ENCODE measurements at regions not wholly inside any gene's neighbourhood (a gene's known extent, or its start where the extent isn't known, plus 50 kb on each side); places are given as distances from the start of the nearest gene placed in this dataset.

DNA sequence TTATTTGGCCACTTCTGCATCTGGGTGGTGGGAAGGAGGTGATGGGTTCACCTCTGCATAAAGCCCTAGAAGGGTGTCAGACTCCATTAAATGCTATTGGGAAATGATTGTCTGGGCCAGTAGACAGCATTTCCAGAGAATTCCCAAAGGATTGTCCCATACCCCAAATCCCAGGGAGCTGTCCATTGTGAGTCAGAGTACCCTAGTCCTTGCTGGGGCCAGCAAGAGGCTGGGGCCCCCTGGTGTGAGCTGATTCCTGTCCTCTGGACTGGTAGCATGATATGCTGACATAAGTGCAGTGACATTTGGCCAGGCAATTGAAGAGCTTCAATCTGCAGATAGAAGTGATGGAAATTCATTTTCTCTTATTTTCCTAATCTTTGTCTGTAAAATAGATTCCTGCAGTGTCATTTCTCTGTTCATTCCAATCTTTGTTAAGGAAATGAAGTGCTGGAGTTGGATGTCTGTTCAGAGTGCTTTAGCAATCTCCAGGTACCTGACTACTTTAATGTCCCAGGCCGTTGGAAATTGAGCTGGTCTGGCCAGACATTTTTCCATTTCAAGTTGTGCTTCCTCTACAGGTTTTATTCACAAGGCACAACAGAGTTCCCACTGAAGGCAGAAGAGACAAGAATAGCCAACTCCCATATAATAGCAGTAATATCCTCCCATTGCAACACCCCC lies 91.2 kb downstream of the RPLP1 start:
- TF ChIP-seq ZFX (IDR thresholded peaks at IDR 0.05; ENCODE audit: borderline replicate concordance) = no peak
- TF ChIP-seq, protein P1, sequence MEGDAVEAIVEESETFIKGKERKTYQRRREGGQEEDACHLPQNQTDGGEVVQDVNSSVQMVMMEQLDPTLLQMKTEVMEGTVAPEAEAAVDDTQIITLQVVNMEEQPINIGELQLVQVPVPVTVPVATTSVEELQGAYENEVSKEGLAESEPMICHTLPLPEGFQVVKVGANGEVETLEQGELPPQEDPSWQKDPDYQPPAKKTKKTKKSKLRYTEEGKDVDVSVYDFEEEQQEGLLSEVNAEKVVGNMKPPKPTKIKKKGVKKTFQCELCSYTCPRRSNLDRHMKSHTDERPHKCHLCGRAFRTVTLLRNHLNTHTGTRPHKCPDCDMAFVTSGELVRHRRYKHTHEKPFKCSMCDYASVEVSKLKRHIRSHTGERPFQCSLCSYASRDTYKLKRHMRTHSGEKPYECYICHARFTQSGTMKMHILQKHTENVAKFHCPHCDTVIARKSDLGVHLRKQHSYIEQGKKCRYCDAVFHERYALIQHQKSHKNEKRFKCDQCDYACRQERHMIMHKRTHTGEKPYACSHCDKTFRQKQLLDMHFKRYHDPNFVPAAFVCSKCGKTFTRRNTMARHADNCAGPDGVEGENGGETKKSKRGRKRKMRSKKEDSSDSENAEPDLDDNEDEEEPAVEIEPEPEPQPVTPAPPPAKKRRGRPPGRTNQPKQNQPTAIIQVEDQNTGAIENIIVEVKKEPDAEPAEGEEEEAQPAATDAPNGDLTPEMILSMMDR (IDR thresholded peaks at IDR 0.05) = no peak

DNA sequence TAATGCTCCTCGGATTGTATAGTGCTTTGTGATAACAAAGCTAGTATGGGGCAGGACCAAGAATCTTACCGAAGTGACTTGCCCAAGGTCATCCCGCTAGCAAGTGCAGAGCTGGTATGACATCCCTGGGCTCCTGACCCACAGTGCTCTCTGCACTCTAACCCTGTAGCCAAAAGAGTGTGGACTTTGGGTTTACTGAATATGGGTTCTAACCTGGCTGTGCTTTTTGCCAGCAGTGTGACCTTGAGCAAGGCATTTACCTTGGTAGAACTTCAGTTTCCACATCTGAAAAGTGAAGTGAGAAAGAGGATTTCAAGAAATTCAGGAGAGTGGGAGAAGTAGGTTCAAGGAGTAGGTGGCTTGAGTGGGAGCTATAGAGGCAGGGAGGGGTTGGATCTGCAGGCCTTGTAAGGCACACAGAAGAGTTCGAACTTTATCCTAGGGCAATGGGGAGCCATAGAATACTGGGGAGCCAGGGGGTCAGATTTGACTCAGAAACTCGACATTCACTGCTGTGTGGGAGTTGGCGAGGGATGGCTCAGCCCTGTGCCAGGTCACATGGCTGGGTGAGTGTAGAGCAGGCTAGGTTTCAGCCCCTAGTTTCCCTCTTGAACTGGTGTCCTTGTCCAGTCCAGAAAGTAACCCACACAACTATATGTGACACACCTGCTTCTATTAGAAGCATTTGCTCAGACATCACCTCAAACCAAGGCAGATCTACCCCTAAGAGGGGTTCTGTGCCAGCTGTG lies 91.9 kb downstream of the RPLP1 start:
- TF ChIP-seq ZFX (IDR thresholded peaks at IDR 0.05; ENCODE audit: borderline replicate concordance) = no peak
- TF ChIP-seq, protein P1 (IDR thresholded peaks at IDR 0.05) = no peak
- H3K27ac ChIP-seq = no peak overlapping the region

More for the DNA sequence above, 91.2 kb downstream of the RPLP1 start:
- H3K27ac ChIP-seq = no peak overlapping the region

- H3K27ac ChIP-seq = no peak overlapping the region
- TF ChIP-seq, protein P1 (IDR thresholded peaks at IDR 0.05) = no peak
- no peak for TF ChIP-seq ZFX (IDR thresholded peaks at IDR 0.05; ENCODE audit: borderline replicate concordance)
These were observed 93.6 kb downstream of the RPLP1 start for GRCh38 chr15:69546182-69546581.

DNA sequence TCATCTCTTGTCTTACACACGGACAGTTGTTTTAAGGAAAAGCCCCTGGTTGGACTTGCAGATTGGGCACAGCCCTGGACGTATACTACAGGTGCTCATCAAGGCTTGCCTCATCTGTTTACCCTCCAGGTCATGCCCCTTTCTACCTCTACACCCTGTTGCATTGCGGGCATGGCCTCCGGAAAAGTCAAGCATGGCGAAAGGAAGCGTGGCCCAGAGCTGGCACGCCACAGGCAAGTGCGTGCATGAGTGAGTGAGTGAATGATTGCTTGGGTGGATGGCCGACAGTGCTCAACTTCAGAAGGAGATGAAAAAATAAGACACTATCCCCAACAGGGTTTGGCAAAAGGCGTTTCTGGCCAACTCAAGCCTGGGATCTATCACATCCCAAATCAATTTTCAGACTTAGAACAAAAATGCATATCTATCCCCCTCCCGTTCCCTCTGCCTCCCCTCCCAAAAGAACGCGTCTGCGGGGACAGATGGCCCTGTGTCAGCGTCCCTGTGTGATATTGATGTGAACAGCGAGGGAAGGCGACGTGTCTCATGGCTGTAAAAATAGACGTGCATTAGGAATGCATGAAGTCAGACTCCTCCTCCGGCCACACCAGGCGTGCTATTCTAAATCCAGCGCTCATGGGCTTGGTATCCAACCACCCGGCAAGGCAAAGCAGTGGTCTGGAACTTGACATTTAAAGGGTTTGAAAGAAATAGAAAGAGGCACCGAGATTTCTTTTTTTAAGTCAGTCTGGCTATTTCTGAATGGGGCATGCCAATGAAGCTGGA lies 96.0 kb downstream of the RPLP1 start:
- TF ChIP-seq, protein P1 (IDR thresholded peaks at IDR 0.05) = no peak
- TF ChIP-seq ZFX (IDR thresholded peaks at IDR 0.05; ENCODE audit: borderline replicate concordance) = no peak
- no peak overlapping the region for H3K27ac ChIP-seq

- H3K27ac ChIP-seq = peak overlapping the region; percentile 26; the same call in 1 of the 2 replicates
- no peak for TF ChIP-seq ZFX (IDR thresholded peaks at IDR 0.05; ENCODE audit: borderline replicate concordance)
- TF ChIP-seq, protein P1 (IDR thresholded peaks at IDR 0.05) = no peak
These were observed 98.9 kb downstream of the RPLP1 start for GRCh38 chr15:69551391-69552056.

DNA sequence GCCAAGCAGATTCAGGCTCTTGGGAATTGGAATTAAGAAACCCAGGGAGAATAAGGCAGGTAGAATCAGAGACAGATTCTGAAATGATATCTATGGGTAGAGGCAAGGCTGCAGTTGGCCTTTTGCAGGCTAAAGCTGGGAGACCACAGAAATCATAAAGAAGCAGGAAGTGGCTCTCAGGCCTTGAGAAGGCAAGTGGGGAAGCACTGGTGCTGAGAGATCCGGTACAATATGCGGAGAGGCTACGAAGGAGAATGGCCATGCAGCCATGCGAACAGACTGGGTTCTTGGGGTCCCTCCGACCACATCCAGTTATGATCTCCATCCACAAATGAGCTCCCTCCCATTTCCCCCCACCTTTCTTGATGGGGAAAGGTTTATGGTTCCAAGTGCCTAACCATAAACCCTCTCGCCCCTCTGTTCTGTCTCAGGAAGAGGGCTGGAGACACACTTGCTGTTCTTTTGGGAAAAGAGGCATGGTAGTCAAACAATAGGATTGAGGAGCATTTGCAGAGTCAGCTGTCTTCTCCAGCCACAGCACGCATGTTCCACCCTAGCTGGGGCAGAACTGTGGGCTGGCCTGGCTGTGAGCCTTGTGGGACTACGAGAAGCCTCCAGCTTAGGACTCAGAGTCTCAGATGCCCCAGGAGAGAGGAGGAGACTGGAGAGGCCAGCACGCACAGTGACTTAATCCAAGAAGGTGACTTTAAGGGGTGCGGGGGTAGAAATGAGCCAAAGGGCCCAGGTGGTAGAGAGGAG lies 99.6 kb downstream of the RPLP1 start:
- TF ChIP-seq, protein P1 (IDR thresholded peaks at IDR 0.05) = no peak
- no peak for TF ChIP-seq ZFX (IDR thresholded peaks at IDR 0.05; ENCODE audit: borderline replicate concordance)
- H3K27ac ChIP-seq = 0 out of 2 replicates have a peak overlapping the region, but pooled peaks have one; percentile 26

Measured in 22Rv1 (cell line).